OCI-LY1 (cell line): ENCODE measurements at regions not wholly inside any gene's neighbourhood (a gene's known extent, or its start where the extent isn't known, plus 50 kb on each side); places are given as distances from the start of the nearest gene placed in this dataset.

Source experiments
- H2AFZ ChIP-seq: fragments of 200-600 bp; sonication (generic), shearing (Covaris generic); 2 replicates; pipeline ENCODE4 v1.6.0; 2014; ENCODE audit warnings: antibody characterized with exemption, mild to moderate bottlenecking, low read length
- H3F3A ChIP-seq: fragments of 200-600 bp; sonication (generic), shearing (Covaris generic); 2 replicates; pipeline ENCODE4 v1.6.0; 2014; ENCODE audit warnings: mild to moderate bottlenecking, antibody characterized with exemption, low read length, moderate library complexity; ENCODE audit not compliant: insufficient read depth
- H3K27ac ChIP-seq: fragments of 200-600 bp; sonication (generic); 2 replicates; pipeline ENCODE4 v1.5.1; 2014; ENCODE audit warnings: low read length, mixed run types, mild to moderate bottlenecking, low read depth; ENCODE audit not compliant: poor library complexity, severe bottlenecking
- H3K27me3 ChIP-seq: fragments of 200-600 bp; sonication (generic); 2 replicates; pipeline ENCODE4 v1.6.0; 2014; ENCODE audit warnings: antibody characterized with exemption, mild to moderate bottlenecking, low read length, moderate library complexity; ENCODE audit not compliant: insufficient read depth
- H3K36me3 ChIP-seq: fragments of 200-600 bp; sonication (generic); 2 replicates; pipeline ENCODE4 v1.6.1; 2014; ENCODE audit warnings: mild to moderate bottlenecking, antibody characterized with exemption, low read length, moderate library complexity, mixed read lengths; ENCODE audit not compliant: insufficient read depth
- H3K4me1 ChIP-seq: fragments of 200-600 bp; sonication (generic); 2 replicates; pipeline ENCODE4 v1.5.1; 2014; ENCODE audit warnings: mild to moderate bottlenecking, low read length, moderate library complexity; ENCODE audit not compliant: insufficient read depth, severe bottlenecking
- H3K4me2 ChIP-seq: fragments of 200-600 bp; sonication (generic), shearing (Covaris generic); 2 replicates; pipeline ENCODE4 v1.6.1; 2014; ENCODE audit warnings: low read length
- H3K4me3 ChIP-seq: fragments of 200-600 bp; sonication (generic); 2 replicates; pipeline ENCODE4 v1.5.1; 2014; ENCODE audit warnings: low read length, low read depth, mild to moderate bottlenecking, mixed read lengths; ENCODE audit not compliant: poor library complexity, severe bottlenecking
- H3K79me2 ChIP-seq: fragments of 200-600 bp; shearing (Covaris generic); 2 replicates; pipeline ENCODE4 v1.6.1; 2016; ENCODE audit warnings: mixed run types, low read length, mixed read lengths; ENCODE audit not compliant: insufficient read depth
- H3K9ac ChIP-seq: fragments of 200-600 bp; sonication (generic), shearing (Covaris generic); 2 replicates; pipeline ENCODE4 v1.6.1; 2014; ENCODE audit warnings: mild to moderate bottlenecking, low read length, mixed read lengths
- H3K9me2 ChIP-seq: fragments of 200-600 bp; sonication (generic), shearing (Covaris generic); 2 replicates; pipeline ENCODE4 v1.6.1; 2014; ENCODE audit warnings: low read depth, mild to moderate bottlenecking, low read length, mixed read lengths
- H3K9me3 ChIP-seq: fragments of 200-600 bp; shearing (Covaris generic); 2 replicates; pipeline ENCODE4 v1.6.1; 2014; ENCODE audit warnings: low read length, mixed read lengths
- H4K20me1 ChIP-seq: fragments of 200-600 bp; sonication (generic), shearing (Covaris generic); 2 replicates; pipeline ENCODE4 v1.6.0; 2016; ENCODE audit warnings: mild to moderate bottlenecking, low read length; ENCODE audit not compliant: insufficient read depth
- CTCF ChIP-seq: fragments of 200-600 bp; sonication (generic), shearing (Covaris generic); IDR thresholded peaks from 2 replicates; pipeline ENCODE4 v1.5.1; 2017; ENCODE audit warnings: mild to moderate bottlenecking, antibody characterized with exemption, low read length, moderate library complexity, mixed read lengths
- EZH2 ChIP-seq: fragments of 200-600 bp; sonication (generic), shearing (Covaris generic); IDR thresholded peaks from 2 replicates; pipeline ENCODE4 v1.8.0; 2017; ENCODE audit warnings: borderline replicate concordance, mixed run types, mild to moderate bottlenecking, antibody characterized with exemption, low read length, moderate library complexity, mixed read lengths

- Histone ChIP-seq H3K27me3 (no peaks in the 10 kb centered on the region), H3K4me2 (no peak overlapping the region), H2AFZ (no peak overlapping the region), H3K9me2 (no peaks in the 10 kb centered on the region), H3K36me3 (no peaks in the 10 kb centered on the region), H3K27ac (no peak overlapping the region), H3F3A (no peaks in the 10 kb centered on the region), H3K9ac (no peak overlapping the region), H3K79me2 (no peaks in the 10 kb centered on the region), H3K4me1 (no peaks in the 10 kb centered on the region), H3K9me3 (no peaks in the 10 kb centered on the region), H3K4me3 (no peak overlapping the region), H4K20me1 (no peaks in the 10 kb centered on the region)
- TF ChIP-seq EZH2: no peak
- TF ChIP-seq CTCF: no peak
These were observed 124.5 kb upstream of the USP15 start for GRCh38 chr12:62135553-62136200.

- H3K4me1 ChIP-seq: no peaks in the 10 kb centered on the region
These were observed 123.7 kb upstream of the USP15 start for GRCh38 chr12:62136496-62136895.

GRCh38 chr12:62138527-62138926 lies 121.7 kb upstream of the USP15 start:
- no peaks in the 10 kb centered on the region for H3K36me3 ChIP-seq
- H3K4me2 ChIP-seq: no peak overlapping the region
- no peak overlapping the region for H2AFZ ChIP-seq

More at GRCh38 chr12:62136496-62136895, 123.7 kb upstream of the USP15 start:
- Histone ChIP-seq H3K36me3 (no peaks in the 10 kb centered on the region), H3K9me3 (no peaks in the 10 kb centered on the region), H3K27me3 (no peaks in the 10 kb centered on the region), H3K9ac (no peak overlapping the region), H3F3A (no peaks in the 10 kb centered on the region), H3K4me3 (no peak overlapping the region), H3K27ac (no peak overlapping the region), H4K20me1 (no peaks in the 10 kb centered on the region), H3K79me2 (no peaks in the 10 kb centered on the region), H3K9me2 (no peaks in the 10 kb centered on the region), H2AFZ (no peak overlapping the region), H3K4me2 (no peak overlapping the region)
- no peak for TF ChIP-seq CTCF
- no peak for TF ChIP-seq EZH2

More at GRCh38 chr12:62138527-62138926, 121.7 kb upstream of the USP15 start:
- Histone ChIP-seq H3K27me3 (no peaks in the 10 kb centered on the region), H3K4me1 (no peaks in the 10 kb centered on the region), H3F3A (no peaks in the 10 kb centered on the region), H3K9me2 (no peaks in the 10 kb centered on the region), H3K79me2 (no peaks in the 10 kb centered on the region), H4K20me1 (no peaks in the 10 kb centered on the region), H3K9me3 (no peaks in the 10 kb centered on the region), H3K4me3 (no peak overlapping the region), H3K27ac (no peak overlapping the region), H3K9ac (no peak overlapping the region)
- TF ChIP-seq CTCF: no peak
- no peak for TF ChIP-seq EZH2
